OCI-LY1 (cell line): ENCODE measurements at regions not wholly inside any gene's neighbourhood (a gene's known extent, or its start where the extent isn't known, plus 50 kb on each side); places are given as distances from the start of the nearest gene placed in this dataset.
"Not testable (repeated sequence)": the region's sequence is repeated elsewhere in the genome, so short reads cannot be mapped to it uniquely, and the experiment has no call there.

Experiments used
- H2AFZ ChIP-seq: fragments of 200-600 bp; sonication (generic), shearing (Covaris generic); 2 replicates; pipeline ENCODE4 v1.6.0; 2014; ENCODE audit warnings: antibody characterized with exemption, mild to moderate bottlenecking, low read length
- H3F3A ChIP-seq: fragments of 200-600 bp; sonication (generic), shearing (Covaris generic); 2 replicates; pipeline ENCODE4 v1.6.0; 2014; ENCODE audit warnings: mild to moderate bottlenecking, antibody characterized with exemption, low read length, moderate library complexity; ENCODE audit not compliant: insufficient read depth
- H3K27ac ChIP-seq: fragments of 200-600 bp; sonication (generic); 2 replicates; pipeline ENCODE4 v1.5.1; 2014; ENCODE audit warnings: low read length, mixed run types, mild to moderate bottlenecking, low read depth; ENCODE audit not compliant: poor library complexity, severe bottlenecking
- H3K27me3 ChIP-seq: fragments of 200-600 bp; sonication (generic); 2 replicates; pipeline ENCODE4 v1.6.0; 2014; ENCODE audit warnings: antibody characterized with exemption, mild to moderate bottlenecking, low read length, moderate library complexity; ENCODE audit not compliant: insufficient read depth
- H3K36me3 ChIP-seq: fragments of 200-600 bp; sonication (generic); 2 replicates; pipeline ENCODE4 v1.6.1; 2014; ENCODE audit warnings: mild to moderate bottlenecking, antibody characterized with exemption, low read length, moderate library complexity, mixed read lengths; ENCODE audit not compliant: insufficient read depth
- H3K4me1 ChIP-seq: fragments of 200-600 bp; sonication (generic); 2 replicates; pipeline ENCODE4 v1.5.1; 2014; ENCODE audit warnings: mild to moderate bottlenecking, low read length, moderate library complexity; ENCODE audit not compliant: insufficient read depth, severe bottlenecking
- H3K4me2 ChIP-seq: fragments of 200-600 bp; sonication (generic), shearing (Covaris generic); 2 replicates; pipeline ENCODE4 v1.6.1; 2014; ENCODE audit warnings: low read length
- H3K4me3 ChIP-seq: fragments of 200-600 bp; sonication (generic); 2 replicates; pipeline ENCODE4 v1.5.1; 2014; ENCODE audit warnings: low read length, low read depth, mild to moderate bottlenecking, mixed read lengths; ENCODE audit not compliant: poor library complexity, severe bottlenecking
- H3K79me2 ChIP-seq: fragments of 200-600 bp; shearing (Covaris generic); 2 replicates; pipeline ENCODE4 v1.6.1; 2016; ENCODE audit warnings: mixed run types, low read length, mixed read lengths; ENCODE audit not compliant: insufficient read depth
- H3K9ac ChIP-seq: fragments of 200-600 bp; sonication (generic), shearing (Covaris generic); 2 replicates; pipeline ENCODE4 v1.6.1; 2014; ENCODE audit warnings: mild to moderate bottlenecking, low read length, mixed read lengths
- H3K9me2 ChIP-seq: fragments of 200-600 bp; sonication (generic), shearing (Covaris generic); 2 replicates; pipeline ENCODE4 v1.6.1; 2014; ENCODE audit warnings: low read depth, mild to moderate bottlenecking, low read length, mixed read lengths
- H3K9me3 ChIP-seq: fragments of 200-600 bp; shearing (Covaris generic); 2 replicates; pipeline ENCODE4 v1.6.1; 2014; ENCODE audit warnings: low read length, mixed read lengths
- H4K20me1 ChIP-seq: fragments of 200-600 bp; sonication (generic), shearing (Covaris generic); 2 replicates; pipeline ENCODE4 v1.6.0; 2016; ENCODE audit warnings: mild to moderate bottlenecking, low read length; ENCODE audit not compliant: insufficient read depth
- EZH2 ChIP-seq: fragments of 200-600 bp; sonication (generic), shearing (Covaris generic); IDR thresholded peaks from 2 replicates; pipeline ENCODE4 v1.8.0; 2017; ENCODE audit warnings: borderline replicate concordance, mixed run types, mild to moderate bottlenecking, antibody characterized with exemption, low read length, moderate library complexity, mixed read lengths
- TF ChIP-seq, protein P1 (sequence below): fragments of 200-600 bp; sonication (generic), shearing (Covaris generic); IDR thresholded peaks from 2 replicates; pipeline ENCODE4 v1.5.1; 2017; ENCODE audit warnings: mild to moderate bottlenecking, antibody characterized with exemption, low read length, moderate library complexity, mixed read lengths

DNA sequence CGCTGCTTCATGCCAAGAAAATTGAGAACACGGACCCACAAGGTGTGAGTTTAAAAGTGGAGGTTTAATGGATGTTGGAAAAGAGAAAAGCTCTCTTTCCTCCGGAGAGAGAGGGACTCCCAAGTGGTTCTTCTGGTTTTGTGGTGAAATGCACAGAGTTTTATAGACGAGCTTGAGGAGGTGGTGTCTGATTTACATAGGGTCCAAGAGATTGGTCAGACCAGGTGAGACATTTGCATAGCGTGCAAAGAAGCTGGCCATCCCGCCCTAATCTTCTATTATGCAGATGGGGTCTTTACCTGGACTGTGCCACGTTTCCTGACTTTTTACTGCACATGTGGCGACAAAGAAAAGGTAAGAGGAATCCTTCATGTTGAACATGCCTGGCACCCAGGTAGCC, 236.4 kb upstream of the PCDH9 start:
- no peak overlapping the region for H3K9ac ChIP-seq
- H3F3A ChIP-seq: no peaks in the 10 kb centered on the region
- no peak overlapping the region for H3K4me2 ChIP-seq
- no peaks in the 10 kb centered on the region for H3K9me3 ChIP-seq
- H3K9me2 ChIP-seq: no peaks in the 10 kb centered on the region
- H2AFZ ChIP-seq: no peak overlapping the region
- no peak for TF ChIP-seq EZH2
- TF ChIP-seq, protein P1, sequence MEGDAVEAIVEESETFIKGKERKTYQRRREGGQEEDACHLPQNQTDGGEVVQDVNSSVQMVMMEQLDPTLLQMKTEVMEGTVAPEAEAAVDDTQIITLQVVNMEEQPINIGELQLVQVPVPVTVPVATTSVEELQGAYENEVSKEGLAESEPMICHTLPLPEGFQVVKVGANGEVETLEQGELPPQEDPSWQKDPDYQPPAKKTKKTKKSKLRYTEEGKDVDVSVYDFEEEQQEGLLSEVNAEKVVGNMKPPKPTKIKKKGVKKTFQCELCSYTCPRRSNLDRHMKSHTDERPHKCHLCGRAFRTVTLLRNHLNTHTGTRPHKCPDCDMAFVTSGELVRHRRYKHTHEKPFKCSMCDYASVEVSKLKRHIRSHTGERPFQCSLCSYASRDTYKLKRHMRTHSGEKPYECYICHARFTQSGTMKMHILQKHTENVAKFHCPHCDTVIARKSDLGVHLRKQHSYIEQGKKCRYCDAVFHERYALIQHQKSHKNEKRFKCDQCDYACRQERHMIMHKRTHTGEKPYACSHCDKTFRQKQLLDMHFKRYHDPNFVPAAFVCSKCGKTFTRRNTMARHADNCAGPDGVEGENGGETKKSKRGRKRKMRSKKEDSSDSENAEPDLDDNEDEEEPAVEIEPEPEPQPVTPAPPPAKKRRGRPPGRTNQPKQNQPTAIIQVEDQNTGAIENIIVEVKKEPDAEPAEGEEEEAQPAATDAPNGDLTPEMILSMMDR: no peak
- no peaks in the 10 kb centered on the region for H3K36me3 ChIP-seq
- no peaks in the 10 kb centered on the region for H3K4me1 ChIP-seq
- no peaks in the 10 kb centered on the region for H3K79me2 ChIP-seq
- no peak overlapping the region for H3K4me3 ChIP-seq
- no peaks in the 10 kb centered on the region for H4K20me1 ChIP-seq
- no peaks in the 10 kb centered on the region for H3K27me3 ChIP-seq
- no peak overlapping the region for H3K27ac ChIP-seq

DNA sequence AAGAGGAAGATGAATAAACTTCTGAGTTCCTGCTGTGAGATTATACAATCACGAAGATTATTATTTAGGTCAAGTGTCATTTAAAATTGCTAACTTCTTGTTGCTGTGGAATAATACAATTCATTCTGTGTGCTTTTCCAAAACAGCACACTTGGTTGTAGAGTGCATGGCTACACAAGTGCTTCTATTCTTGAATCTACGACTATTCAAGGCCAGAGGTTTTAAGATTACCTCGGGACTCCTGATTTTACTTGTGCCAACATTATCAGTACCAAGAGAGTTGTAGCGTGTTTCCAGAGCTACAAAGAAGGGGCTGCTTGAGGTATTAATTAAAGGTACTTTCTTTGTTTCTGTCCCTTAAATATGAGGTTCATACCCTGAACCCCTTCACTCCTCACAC, 234.0 kb upstream of the PCDH9 start:
- no peaks in the 10 kb centered on the region for H3K79me2 ChIP-seq
- H3F3A ChIP-seq: no peaks in the 10 kb centered on the region
- no peak overlapping the region for H3K4me2 ChIP-seq
- H3K27ac ChIP-seq: no peak overlapping the region
- H3K9me3 ChIP-seq: no peaks in the 10 kb centered on the region
- H3K4me1 ChIP-seq: no peaks in the 10 kb centered on the region
- no peak overlapping the region for H3K4me3 ChIP-seq
- H3K9ac ChIP-seq: no peak overlapping the region
- H3K36me3 ChIP-seq: no peaks in the 10 kb centered on the region
- H3K27me3 ChIP-seq: no peaks in the 10 kb centered on the region
- no peaks in the 10 kb centered on the region for H4K20me1 ChIP-seq
- no peak overlapping the region for H2AFZ ChIP-seq
- TF ChIP-seq, protein P1: no peak
- TF ChIP-seq EZH2: no peak
- no peaks in the 10 kb centered on the region for H3K9me2 ChIP-seq

DNA sequence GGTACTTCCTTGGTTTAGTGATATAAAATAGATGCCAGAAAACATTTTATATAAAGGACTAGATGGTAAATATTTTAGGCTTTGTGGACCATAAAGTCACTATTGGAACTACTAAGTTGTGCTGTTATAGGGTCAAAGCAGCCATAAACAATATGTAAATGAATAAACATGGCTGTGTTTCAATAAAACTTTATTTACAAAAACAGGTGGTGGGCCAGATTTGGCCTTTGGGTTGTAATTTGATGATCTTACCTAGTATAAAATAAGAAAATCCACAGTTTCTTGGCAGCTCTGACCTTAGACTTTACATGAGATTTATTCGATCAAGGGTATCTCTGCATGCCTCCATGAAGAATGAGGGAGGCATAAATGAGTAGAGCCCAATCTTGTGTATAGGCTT, 232.0 kb upstream of the PCDH9 start:
- Histone ChIP-seq H3K4me2 (no peak overlapping the region), H4K20me1 (no peaks in the 10 kb centered on the region), H3K9me3 (no peaks in the 10 kb centered on the region), H3K4me1 (no peaks in the 10 kb centered on the region), H3K27ac (no peak overlapping the region), H3K36me3 (no peaks in the 10 kb centered on the region), H3K79me2 (no peaks in the 10 kb centered on the region), H3K9me2 (no peaks in the 10 kb centered on the region), H3K4me3 (no peak overlapping the region), H3K27me3 (no peaks in the 10 kb centered on the region), H3F3A (no peaks in the 10 kb centered on the region), H3K9ac (no peak overlapping the region), H2AFZ (no peak overlapping the region)
- no peak for TF ChIP-seq EZH2
- TF ChIP-seq, protein P1: no peak

DNA sequence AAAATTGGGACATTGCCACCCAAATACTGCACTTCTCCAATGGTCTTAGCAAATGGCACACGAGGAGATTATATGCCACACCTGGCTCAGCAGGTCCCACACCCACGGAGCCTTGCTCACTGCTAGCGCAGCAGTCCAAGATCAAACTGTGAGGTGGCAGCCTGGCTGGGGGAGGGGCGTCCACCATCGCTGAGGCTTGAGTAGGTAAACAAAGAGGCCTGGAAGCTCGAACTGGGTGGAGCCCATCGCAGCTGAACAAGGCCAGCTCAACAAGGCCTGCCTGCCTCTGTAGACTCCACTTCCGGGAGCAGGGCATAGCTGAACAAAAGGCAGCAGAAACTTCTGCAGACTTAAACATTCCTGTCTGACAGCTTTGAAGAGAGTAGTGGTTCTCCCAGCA, 222.4 kb upstream of the PCDH9 start:
- H3K9me2 ChIP-seq, H2AFZ ChIP-seq, H3K4me2 ChIP-seq, H3F3A ChIP-seq, H3K79me2 ChIP-seq, H3K36me3 ChIP-seq, H3K4me3 ChIP-seq, H3K4me1 ChIP-seq, H3K27me3 ChIP-seq, H3K9me3 ChIP-seq, H4K20me1 ChIP-seq, H3K27ac ChIP-seq, H3K9ac ChIP-seq: not testable (repeated sequence)
